ENCODE measurements at regions not wholly inside any gene's neighbourhood (a gene's known extent, or its start where the extent isn't known, plus 50 kb on each side); places are given as distances from the start of the nearest gene placed in this dataset.

DNA sequence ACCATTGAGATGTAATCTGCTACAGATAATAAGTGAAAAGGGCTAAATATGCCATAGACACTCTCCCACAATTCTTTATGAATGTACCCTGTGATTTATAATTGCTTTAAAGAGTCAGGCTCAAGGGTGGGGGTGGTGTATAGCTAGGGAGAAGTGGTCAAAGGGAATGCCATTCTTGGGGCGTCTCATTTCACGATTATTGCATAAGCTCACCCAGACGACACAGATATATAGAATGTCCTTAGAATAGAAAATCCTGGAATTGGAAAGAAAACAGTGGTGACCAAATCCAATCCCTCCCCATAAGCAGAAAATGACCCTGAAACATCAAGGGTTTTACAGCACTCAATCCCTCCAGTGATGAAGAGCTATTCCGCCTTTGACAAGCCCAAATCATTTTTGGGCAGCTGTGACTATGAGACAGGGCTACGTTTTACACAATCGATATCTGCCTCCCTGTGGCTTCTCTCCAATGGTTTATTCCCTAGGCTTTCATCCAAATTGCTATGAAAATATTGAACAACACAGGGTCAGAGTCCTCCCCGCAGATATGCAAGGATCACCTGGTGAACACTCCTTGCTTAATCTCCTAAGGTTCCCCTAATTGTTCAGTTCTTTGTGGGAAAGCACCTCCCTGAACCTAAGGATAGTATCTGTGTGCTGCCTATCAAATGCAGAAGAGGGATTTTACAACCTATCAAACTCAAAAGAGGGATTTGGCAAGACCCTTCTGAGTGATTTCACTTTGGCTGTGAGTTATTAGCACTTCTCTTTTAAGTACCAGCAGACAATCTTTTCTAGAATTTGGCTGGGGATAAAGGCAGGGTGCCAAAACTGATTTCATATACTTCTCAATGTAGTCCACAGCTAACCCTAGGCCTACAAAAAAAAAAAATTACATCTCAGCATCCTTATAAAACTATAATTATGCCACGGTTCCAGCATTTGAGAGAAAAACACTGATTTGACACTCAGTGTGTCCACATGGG is 144.9 kb upstream of the CDH6 start:
- no peak for DNase-seq (ENCODE audit: low read depth in 2 of 2)

DNA sequence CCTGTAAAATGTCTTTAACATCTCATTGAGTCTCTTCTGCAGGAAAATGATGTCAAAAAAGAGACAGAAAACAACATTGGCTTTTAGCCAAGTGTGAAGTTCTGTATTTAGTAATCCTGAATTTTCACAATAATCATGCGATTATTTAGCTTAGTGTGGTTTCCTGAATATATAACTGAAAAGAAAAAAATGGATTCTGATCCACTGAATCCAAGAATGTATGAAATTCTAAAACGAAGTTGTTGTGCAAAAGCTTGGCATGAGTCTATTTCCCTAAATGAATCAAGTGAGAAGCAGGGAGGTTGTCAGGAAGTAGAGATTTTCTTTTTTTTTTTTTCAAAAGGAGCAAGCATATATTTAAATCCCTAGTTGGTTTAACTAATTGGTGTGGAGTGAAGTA is 145.9 kb upstream of the CDH6 start:
- DNase-seq (ENCODE audit: low read depth in 2 of 2) = no peak

DNA sequence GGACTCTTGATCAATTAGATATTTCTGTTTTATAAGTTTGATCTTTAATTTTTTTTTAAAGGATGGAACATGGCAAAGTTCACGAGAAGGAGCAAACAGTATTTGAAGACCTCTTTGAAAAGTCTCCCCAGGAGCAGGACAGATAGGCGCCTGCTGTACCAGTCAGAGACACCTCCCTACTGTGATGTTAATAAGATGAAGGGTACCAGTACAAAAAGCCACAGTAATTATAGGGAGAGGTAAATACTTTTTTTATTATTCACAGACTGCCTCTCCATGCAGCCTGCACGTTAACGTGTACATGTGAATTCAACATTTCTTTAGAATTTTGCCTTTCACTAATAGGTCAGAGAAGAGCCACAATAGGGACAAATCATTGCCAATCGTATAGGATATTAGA is 146.5 kb upstream of the CDH6 start:
- no peak for DNase-seq (ENCODE audit: low read depth in 2 of 2)

DNA sequence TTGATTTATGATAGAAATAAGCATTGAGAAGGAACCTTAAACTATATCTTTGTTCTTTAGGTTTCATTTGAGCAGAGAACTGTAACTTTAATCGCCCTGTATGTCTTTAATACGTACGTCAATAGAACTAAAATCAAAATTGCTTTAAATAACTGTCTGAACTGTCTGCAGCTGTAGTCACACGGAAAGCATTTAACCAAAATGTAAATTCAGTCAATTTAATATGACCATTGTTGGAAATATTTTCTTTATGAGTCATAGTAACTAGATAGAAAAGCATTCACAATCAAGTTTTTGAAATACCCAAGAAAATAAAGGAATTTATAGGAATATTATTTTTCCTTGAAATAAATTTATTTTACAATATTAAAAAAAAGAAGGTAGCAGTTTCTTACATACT is 157.1 kb upstream of the CDH6 start:
- no peak for DNase-seq (ENCODE audit: low read depth in 2 of 2)

DNA sequence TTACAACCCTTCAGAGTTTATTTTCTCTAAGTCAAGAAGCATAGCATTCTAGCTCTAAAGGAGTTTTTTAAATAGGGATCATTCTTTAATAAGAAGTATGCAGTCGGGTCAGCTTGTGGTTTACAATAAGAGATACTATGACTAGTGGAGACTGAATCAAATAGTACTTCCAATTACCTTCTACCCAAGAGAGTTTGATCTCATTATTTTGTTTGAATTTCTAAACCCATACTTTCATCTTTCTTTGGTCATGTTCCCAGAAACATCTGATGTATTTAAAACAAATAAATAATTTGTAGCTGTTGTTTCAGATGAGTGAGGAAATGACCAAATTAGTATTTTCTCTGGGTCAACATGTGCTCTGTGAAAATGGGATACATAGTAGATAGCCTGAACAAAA is 160.2 kb upstream of the CDH6 start:
- no peak for DNase-seq (ENCODE audit: low read depth in 2 of 2)

DNA sequence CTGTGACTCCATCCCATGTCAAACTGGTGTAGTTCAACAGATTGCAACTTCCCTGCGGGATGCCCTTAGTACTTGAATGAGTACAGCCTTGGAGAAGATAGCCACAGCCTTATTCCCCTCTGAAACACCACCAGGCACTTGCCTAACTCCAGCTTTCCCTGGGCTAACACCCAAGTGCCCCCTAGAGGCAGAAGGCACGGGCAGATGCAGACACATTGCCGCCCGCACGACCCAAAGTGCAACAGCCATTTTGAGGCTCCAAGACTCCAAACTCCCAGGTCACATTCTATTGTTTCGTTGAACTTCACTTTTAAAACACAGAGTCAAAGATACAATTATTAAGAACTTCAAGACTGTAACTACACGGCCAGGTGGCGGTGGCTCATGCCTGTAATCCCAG is 163.6 kb upstream of the CDH6 start:
- DNase-seq (ENCODE audit: low read depth in 2 of 2) = no peak

DNA sequence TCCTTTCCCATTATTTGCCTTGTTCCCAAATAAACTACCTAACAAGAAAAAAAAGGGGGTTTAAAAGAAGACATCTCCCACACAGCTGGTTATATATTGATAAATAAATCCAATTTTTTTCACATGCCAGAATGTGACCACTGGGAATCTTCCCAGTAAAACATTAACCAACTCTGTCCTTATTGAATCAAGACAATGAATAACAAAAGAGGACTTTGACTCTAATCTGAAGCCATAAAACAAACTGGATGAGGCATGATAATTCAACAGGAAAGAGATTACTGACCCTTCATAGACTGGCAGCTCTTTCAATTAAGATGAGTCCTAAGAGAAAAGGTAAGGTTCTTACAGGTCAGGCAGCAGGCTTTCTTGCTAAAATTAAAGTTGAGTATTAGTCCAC is 165.8 kb upstream of the CDH6 start:
- DNase-seq (ENCODE audit: low read depth in 2 of 2) = no peak

DNA sequence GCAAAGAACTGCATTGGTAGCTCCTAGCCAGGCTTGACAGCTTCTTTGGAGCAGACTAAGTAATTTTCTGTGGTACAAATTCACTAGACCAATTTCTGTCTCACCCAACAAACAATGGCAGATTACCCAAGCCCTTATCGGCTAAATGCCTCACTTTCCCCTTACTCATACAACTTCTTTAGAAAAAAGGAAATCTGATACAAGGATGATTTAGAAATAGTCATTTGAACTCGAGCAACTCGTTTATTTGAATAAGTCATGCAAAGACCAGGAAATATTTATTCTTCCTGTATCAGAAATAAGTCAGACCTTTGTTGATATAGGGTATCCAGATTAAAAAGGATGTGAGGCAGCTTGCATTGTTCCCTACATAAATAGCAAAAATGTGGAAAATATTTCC is 170.4 kb upstream of the CDH6 start:
- no peak for DNase-seq (ENCODE audit: low read depth in 2 of 2)

DNA sequence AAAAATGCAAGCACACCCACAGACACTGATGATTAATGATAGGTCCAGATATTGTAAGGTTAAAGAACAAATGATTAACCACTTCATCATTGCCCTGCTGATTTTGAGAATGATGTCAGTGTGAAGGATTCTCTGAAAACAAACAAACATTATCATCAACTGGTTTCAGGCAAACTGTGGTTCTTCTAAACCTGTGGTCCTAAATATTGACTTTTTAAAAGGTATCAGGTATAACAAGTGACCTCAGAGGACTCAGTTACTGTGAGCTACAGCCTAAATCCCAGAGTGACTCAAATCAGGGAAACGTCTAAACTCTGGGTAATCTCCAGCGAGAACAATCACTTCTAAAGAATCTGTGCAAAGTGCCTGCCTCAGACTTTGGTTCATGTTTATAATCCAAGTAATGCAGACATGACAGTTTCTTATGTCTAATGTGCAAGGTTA is 172.3 kb upstream of the CDH6 start:
- DNase-seq (ENCODE audit: low read depth in 2 of 2) = no peak

DNA sequence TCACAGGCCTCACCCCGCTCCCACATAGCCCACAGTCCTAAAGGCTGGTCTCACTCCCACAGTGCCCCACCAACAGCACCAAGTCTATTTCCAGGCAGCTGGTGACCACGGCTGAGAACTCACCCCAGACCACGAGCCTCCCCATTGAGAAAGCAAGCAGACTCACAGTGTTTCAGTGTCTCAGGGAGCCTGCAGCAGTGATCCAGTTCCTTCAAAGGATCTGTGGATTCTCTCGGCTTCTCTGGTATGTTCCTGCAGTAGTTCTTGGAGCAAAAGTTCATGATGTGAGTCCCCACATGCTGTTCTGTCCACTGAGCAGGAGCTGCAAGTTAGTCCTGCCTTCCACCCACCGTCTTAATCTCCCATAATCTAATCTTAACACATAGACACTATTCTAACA is 185.3 kb upstream of the CDH6 start:
- no peak for DNase-seq (ENCODE audit: low read depth in 2 of 2)

DNA sequence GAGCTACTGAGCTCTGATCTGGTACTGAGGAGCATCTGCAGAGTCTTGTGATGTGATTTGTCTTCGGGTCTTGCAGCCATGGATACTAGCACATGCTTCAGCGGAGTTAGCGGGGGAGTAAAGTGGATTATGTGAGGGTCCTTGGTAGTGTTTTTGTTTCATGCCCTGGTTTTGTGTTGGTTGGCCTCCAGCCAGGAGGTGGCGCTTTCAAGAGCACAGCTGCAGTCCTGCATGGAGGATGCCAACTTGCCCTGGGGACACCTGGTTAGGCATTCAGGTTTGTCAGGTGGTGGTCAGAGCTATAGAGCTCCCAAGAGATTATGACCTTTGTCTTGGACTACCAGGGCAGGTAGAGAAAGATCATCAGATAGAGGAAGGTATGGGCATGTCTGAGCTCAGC is 185.8 kb upstream of the CDH6 start:
- DNase-seq (ENCODE audit: low read depth in 2 of 2) = no peak

DNA sequence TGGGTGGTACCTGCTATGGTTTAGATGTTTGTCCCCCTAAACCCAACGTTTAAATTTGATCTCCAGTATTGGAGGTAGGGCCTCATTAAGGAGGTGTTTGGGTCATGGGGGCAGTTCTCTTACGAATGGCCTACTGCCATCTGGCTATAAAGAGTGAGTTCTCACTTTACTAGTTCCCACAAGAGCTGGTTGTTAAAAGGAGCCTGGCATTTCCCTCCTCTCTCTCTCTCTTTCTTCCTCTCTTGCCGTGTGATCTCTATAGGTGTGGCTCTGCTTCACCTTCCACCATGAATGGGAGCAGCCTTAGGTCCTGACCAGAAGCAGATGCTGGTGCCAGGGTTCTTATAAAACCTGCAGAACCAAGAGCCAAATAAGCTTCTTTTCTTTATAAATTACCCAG is 193.2 kb upstream of the CDH6 start:
- no peak for DNase-seq (ENCODE audit: low read depth in 2 of 2)

DNA sequence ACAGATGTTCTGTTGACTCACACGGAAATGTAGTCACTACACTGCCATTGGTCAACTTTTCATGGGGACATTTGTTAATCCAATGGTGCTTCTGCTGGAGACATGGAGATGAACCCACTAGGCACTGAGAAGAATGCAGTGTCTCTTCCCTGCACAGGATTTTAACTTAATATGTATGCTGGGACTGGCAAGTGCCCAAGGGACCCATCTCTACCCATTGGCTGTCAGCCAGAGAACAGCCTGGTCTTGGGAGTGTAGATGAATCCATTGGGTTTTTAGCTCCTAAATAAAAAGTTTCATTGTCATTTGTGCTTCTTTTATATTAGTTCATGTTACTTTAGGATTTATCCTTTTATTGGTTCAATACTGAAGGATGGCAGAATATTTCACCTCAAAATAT is 195.8 kb upstream of the CDH6 start:
- DNase-seq (ENCODE audit: low read depth in 2 of 2) = no peak

DNA sequence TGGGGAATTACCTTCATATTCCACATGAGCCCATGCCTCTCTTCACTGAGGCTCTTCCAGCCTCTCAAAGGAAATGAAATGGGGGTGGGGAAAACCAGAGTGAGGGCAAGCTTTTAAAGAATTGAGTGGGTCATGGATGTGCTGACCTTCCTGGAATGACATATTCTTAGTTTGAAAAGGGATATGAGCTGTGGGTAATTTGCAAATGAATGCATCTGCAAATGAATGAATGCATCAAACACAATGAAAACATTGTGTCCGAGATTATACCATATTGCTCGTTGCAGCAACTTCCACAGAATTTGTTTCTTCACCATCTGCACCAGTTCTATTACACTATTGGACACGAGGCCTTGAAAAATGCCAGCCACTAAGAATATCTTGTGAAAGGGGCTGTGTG is 198.6 kb upstream of the CDH6 start:
- DNase-seq (ENCODE audit: low read depth in 2 of 2) = no peak

DNA sequence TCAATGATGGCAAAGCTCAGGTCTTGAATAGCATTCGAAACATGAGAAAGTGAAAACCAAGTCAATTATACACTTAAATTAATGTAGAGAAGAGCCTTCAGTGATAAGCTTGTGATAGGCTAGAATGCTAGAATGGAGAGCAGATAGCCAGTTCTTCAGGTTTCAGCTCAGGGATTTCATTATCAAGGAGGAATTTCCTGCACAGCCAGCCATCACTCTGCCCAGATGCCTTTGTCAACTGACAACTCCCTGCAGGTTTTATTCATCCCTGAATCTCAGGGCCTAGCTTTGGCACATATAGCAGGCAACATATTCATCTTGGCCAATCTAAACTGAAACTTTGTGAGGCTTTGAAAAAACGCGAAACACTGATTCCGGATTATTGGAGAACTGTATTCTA is 199.3 kb upstream of the CDH6 start:
- no peak for DNase-seq (ENCODE audit: low read depth in 2 of 2)

DNA sequence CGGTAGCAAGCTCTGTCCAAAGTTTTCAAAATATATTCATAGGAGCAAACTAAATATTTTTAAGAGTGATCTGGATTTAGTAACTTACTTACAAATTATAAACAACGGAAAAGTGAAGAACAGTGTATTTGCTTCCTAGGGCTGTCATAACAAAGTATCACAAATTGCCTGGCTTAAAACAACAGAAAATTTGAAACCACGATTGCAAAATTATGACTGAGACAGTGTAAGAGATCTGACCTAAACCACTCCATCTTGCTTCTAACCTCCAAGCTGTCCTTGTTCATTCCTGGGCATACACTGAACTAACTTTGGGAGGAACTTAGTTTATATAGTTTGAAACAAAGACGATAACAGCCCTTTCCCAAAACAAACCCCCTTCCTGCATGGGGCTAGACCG is 202.0 kb upstream of the CDH6 start:
- no peak for DNase-seq (ENCODE audit: low read depth in 2 of 2)

DNA sequence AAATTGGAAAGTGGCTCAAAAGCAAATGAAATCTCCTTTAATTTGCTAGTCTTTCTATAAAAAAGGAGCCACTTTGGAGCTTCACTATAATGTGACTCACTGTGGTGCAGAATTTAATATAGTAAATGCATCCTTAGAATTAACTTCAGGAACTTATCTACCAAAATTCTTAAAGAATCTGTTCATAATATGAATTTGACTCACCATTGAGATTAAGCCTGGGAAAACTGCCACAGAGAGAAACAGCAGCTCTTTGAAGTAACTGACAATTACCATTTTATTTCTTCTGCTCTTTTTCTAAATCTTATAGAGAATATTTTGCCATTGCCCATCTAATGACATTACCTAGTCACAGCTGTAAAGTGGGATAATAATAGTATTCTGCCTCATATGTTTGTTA is 211.9 kb upstream of the CDH6 start:
- DNase-seq (ENCODE audit: low read depth in 2 of 2) = no peak

DNA sequence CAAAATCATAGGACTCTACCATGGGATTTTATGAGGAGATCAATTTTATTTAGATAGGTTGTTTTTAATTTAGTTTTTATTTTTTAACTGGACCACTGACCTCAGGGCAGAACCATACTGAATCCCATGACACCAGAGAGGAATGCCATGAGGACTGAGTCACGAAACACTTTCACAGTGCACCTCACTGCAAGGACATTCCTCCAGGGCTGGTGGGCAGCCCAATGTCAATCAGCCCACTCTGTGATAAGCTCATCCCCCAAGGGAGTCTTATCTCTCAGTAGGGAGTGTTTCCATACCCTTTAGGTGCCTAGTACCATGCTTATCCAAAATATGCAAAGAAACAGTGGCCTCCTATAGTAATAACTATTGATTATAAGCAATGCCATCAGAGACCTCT is 224.5 kb upstream of the CDH6 start:
- no peak for DNase-seq (ENCODE audit: low read depth in 2 of 2)

DNA sequence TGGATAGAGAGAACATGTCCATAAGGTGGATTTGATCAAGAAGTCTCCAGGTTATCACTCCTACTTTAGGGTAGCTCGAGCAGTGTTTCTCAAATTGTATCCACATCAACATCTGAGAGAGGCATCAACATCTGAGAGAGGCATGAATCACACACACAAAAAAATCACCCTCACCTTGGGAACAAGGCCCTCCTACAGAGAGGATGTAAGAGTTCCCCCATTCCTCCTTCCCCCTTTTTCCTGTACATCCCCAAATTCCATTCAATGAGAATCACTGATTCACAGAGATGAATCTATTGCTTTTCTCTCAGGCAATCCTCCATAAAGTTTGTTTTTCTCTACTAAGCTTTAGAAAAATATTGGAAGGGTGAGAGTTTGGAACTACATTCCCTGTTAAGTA is 233.4 kb upstream of the CDH6 start:
- no peak for DNase-seq (ENCODE audit: low read depth in 2 of 2)

DNA sequence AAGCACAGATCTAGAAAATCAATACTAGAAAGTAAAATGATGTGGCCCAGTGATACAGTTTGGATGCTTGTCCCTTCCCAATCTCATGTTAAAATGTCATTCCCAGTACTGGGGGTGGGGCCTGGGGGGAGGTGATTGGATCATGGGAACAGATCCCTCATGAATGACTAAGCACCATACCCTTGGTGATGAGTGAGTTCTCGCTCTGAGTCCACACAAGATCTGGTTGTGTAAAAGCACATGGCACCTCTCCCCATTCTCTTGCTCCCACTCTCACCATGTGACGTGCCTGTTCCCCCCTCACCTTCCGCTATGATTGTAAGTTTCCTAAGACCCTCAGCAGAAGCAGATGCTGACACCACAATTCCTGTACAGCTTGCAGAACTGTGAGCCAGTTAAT is 234.2 kb upstream of the CDH6 start:
- DNase-seq (ENCODE audit: low read depth in 2 of 2) = no peak

DNA sequence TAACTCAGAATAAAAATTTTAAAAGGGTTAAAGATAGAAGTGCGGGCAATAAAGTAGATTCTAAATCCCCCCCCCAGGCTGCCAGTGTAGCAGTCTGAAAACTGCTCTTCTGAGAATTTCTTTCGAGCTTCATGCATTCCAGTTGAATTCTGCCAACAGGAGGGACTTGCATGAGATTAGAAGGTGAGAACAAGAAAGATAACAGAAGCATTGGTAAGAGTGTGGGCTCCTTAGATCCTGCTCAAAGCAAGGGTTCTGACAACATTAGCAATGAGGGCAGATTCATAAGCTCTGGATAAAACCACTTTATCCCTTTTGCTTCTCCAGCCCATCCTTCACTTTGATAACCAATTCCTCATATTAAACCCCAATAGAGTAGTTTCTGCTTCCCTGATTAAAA is 235.9 kb upstream of the CDH6 start:
- no peak for DNase-seq (ENCODE audit: low read depth in 2 of 2)

DNA sequence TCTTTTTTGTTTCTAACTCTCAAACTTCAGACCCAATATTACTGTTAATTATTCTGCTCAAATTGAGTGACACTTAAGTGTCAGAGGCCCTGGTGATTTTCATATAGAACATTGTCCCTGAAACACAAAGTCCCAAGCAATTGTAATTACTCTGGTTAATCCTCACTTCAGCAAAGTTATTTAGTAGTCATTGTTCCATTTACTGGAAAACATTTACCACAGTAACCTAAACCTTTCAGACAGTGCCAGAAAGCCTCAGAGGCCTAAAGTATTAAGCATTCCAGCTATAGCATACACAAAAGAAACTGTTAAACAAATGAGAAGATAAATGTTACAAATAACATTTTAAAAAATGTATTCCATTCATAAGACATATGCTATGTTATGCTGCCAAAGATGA is 237.2 kb upstream of the CDH6 start:
- no peak for DNase-seq (ENCODE audit: low read depth in 2 of 2)

DNA sequence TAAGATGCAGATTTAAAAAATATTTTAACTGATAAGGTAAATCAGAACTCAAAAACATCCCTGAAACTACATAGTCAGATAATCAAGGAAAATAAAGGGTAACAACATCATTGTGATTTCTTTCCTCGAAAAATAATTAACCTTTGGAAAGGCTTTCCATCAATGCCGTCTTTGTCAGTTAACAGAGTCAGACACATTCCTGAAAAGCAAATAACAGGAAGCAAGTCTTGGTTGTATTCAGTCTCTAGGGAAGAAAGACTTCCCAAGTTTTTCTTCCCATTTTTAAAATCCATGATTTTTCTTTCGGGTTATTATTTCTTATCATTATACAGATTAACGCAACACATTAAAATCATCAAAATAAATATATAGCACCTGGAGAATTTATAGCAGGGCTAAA is 256.4 kb upstream of the CDH6 start:
- no peak for DNase-seq (ENCODE audit: low read depth in 2 of 2)

DNA sequence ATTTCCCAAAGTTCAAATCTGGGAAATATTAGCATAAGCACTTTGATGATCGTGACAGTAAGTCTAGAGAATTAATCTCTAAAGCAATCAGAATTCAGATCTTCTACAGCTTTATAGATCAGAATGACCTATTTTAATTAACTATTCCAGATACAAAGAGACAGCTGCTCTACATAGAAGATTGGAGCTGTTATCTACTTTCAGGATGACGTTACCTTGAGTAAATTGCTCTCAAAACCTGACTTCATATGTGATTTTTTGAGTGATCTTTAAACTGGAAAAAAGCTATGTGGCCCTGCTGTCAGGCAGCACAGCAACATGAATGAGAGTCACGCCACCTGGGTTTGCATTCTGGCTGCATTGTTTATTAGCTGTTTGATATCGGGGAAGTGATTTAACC is 259.9 kb upstream of the CDH6 start:
- DNase-seq (ENCODE audit: low read depth in 2 of 2) = no peak
